AG09309 (cell line): ENCODE measurements at regions not wholly inside any gene's neighbourhood (a gene's known extent, or its start where the extent isn't known, plus 50 kb on each side); places are given as distances from the start of the nearest gene placed in this dataset.

Source experiments
- DNase-seq: peaks from one replicate; pipeline ENCODE4 v3.0.0-alpha.2; 2010; ENCODE audit warnings: low read depth
- H3K4me3 ChIP-seq: 2 replicates; pipeline ENCODE4 v1.5.1; 2011; ENCODE audit warnings: mild to moderate bottlenecking, low read depth, low read length, moderate library complexity; ENCODE audit not compliant: control insufficient read depth
- TF ChIP-seq, protein P1 (sequence below): IDR thresholded peaks from 2 replicates; pipeline ENCODE4 v1.5.1; 2011; ENCODE audit warnings: mild to moderate bottlenecking, low read depth, low read length, inconsistent platforms; ENCODE audit not compliant: insufficient read depth, control insufficient read depth; ENCODE audit errors: missing control alignments

DNA sequence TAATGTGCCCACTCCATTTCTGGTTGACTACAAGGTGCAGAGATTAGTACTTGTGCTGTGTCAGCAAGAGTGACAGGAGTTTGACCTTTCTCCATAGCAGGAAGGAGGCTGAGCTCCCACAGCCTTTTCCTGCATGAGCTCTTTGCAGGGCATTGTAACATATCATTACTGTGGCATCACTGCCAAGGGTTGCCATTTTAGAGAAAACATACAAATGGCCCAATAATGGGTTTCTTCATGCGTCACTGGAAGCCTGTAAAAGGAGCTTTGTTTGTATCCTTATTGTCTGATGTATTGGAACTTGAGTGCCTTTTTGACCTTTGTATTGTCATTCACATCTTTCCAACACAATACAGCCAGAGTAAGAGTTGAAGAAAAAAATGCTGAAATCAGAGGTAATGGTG is 323.0 kb upstream of the CDIN1 start:
- no peak overlapping the region for H3K4me3 ChIP-seq
- TF ChIP-seq, protein P1, sequence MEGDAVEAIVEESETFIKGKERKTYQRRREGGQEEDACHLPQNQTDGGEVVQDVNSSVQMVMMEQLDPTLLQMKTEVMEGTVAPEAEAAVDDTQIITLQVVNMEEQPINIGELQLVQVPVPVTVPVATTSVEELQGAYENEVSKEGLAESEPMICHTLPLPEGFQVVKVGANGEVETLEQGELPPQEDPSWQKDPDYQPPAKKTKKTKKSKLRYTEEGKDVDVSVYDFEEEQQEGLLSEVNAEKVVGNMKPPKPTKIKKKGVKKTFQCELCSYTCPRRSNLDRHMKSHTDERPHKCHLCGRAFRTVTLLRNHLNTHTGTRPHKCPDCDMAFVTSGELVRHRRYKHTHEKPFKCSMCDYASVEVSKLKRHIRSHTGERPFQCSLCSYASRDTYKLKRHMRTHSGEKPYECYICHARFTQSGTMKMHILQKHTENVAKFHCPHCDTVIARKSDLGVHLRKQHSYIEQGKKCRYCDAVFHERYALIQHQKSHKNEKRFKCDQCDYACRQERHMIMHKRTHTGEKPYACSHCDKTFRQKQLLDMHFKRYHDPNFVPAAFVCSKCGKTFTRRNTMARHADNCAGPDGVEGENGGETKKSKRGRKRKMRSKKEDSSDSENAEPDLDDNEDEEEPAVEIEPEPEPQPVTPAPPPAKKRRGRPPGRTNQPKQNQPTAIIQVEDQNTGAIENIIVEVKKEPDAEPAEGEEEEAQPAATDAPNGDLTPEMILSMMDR = no peak
- DNase-seq = no peak

GRCh38 chr15:36263666-36264065 is 315.8 kb upstream of the CDIN1 start:
- no peak for DNase-seq
- TF ChIP-seq, protein P1 = no peak

GRCh38 chr15:36265422-36265821 is 314.0 kb upstream of the CDIN1 start:
- TF ChIP-seq, protein P1 = no peak
- no peak overlapping the region for H3K4me3 ChIP-seq
- no peak for DNase-seq

More at GRCh38 chr15:36263666-36264065, 315.8 kb upstream of the CDIN1 start:
- no peak overlapping the region for H3K4me3 ChIP-seq

DNA sequence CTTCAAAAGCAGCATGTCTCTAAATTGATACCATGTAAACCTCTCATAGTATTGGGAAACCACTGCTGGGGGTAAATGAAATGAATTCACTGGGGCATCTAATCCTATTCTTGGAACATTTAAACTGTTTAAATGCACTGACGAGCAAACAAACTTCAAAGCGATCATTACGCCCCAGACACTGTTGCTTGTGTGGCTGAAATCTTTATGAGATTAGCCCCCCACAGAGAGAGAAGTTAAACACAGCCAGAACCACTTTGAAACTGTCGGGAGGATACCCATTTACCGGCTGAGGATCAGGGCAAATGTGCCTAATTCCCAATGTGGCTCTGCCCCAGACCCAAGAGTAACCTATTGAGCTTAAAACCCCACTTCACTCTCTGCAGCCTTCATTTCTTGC is 308.4 kb upstream of the CDIN1 start:
- no peak for DNase-seq

GRCh38 chr15:36275656-36276055 is 303.8 kb upstream of the CDIN1 start:
- TF ChIP-seq, protein P1 = no peak
- DNase-seq = no peak

More for the DNA sequence above, 308.4 kb upstream of the CDIN1 start:
- TF ChIP-seq, protein P1 = no peak
- H3K4me3 ChIP-seq = no peak overlapping the region

DNA sequence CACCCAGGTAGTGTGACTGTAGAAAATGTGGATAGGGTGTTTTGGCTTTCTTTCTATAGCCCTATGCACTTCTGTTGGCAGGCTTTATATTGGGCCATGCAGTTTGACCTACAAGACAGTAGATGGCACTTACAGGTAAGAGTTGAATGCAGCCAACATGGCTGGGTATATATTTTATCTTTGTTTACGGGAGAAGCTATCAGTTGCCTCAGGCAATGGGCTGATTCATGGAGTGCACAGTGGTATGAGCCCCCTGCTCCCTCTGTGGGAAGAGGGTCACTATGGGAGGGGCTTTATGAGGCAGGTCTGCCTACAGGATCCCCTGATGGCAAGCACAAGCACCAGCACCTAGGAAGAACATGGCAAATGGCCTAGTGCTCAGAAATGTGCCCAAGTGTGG is 301.2 kb upstream of the CDIN1 start:
- no peak overlapping the region for H3K4me3 ChIP-seq
- TF ChIP-seq, protein P1 = peak; percentile 21
- no peak for DNase-seq

More at GRCh38 chr15:36275656-36276055, 303.8 kb upstream of the CDIN1 start:
- no peak overlapping the region for H3K4me3 ChIP-seq

GRCh38 chr15:36282821-36283220 is 296.6 kb upstream of the CDIN1 start:
- DNase-seq = no peak
- H3K4me3 ChIP-seq = no peak overlapping the region
- TF ChIP-seq, protein P1 = no peak
